HCT116 (cell line): ENCODE measurements at regions not wholly inside any gene's neighbourhood (a gene's known extent, or its start where the extent isn't known, plus 50 kb on each side); places are given as distances from the start of the nearest gene placed in this dataset.

ENCODE experiments used
- EZH2phosphoT487 ChIP-seq: fragments of 200-600 bp; IDR thresholded peaks from 2 replicates; pipeline ENCODE4 v1.6.1; 2018; ENCODE audit warnings: antibody characterized with exemption, borderline replicate concordance
- MAX ChIP-seq: IDR thresholded peaks from 2 replicates; pipeline ENCODE4 v1.6.1; 2012
- POLR2AphosphoS5 ChIP-seq: IDR thresholded peaks from 2 replicates; pipeline ENCODE4 v1.6.1; 2011; ENCODE audit warnings: mild to moderate bottlenecking, low read depth, low read length, moderate library complexity

- TF ChIP-seq MAX = no peak
- no peak for TF ChIP-seq POLR2AphosphoS5
- no peak for TF ChIP-seq EZH2phosphoT487
These were observed 507.3 kb upstream of the TYRP1 start for GRCh38 chr9:12185856-12186255.
